ENCODE measurements at regions not wholly inside any gene's neighbourhood (a gene's known extent, or its start where the extent isn't known, plus 50 kb on each side); places are given as distances from the start of the nearest gene placed in this dataset.
A peak's percentile ranks its signal among the peaks of the same experiment; 100 is the strongest.

DNA sequence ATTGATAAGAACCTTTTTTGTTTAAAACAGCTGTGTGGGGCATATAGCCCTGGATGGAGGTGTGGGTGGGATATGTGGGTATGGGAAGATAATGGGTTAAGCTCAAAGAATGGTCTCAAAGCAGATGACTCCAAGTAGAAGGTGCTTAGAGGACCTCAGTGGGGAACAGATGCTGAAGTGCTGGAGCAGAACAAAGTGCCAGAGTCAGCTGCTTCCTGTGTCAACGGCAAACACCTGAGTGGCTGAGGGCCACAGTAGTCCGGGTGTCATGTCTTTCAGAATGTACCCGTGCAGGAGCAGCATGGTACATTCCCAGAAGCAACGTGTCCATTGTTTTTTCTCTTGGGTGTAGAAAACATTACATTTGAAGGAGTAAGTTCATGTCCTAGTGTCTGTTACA lies 210.6 kb downstream of the CCNG2 start:
- DNase-seq: no peak

DNA sequence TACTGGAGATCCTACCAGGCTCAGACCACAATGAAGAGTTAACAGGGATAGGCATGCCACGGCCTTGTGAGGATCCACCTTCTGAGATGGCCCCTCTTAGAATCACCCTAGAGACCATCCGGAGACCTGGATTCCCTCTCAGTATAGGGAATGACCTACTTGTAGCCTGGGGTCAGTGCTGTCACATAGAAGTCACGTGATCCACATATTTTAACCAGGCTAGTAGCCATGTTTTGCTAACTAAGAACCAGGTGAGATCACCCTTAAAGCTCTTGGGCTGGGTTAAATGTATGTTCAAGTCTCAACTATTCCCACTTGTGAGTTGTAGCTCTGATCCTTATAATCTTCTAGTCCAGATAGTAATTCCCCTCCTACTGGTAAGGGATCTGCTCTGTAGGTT lies 215.4 kb downstream of the CCNG2 start:
- no peak for DNase-seq

DNA sequence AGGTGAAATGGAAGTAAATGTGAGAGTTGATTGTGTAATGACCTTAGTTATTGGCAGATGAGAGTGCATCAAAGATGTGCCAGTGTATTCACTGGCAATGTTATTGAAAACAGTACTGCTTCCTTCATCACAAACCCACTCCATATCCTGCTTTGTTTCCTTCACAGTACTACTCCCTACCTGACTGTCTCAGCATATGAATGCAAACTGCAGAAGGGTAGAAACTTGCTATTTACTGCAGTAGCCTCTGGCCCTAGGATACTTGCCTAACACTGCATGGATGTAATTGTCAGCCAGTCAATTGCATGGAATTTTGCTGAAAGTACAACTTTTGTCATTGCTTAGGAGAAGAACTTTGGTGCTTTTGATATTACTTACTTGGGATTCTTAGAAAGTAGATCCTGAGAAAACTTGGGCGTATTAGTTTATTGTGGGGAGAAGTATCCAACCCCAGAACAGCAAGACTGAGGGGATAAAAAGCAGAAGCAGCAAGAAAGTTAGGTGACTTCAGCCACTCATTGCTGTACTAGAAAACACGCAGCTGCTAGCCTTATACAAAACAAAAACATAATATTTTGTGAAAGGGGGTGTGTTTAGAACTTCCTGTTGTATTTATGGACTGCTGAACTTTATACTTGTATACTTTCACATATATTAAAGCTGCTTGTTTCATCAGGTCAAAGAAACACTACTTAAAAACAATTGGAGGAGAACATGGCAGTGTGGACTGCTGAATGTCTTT lies 219.0 kb downstream of the CCNG2 start:
- no peak for DNase-seq

DNA sequence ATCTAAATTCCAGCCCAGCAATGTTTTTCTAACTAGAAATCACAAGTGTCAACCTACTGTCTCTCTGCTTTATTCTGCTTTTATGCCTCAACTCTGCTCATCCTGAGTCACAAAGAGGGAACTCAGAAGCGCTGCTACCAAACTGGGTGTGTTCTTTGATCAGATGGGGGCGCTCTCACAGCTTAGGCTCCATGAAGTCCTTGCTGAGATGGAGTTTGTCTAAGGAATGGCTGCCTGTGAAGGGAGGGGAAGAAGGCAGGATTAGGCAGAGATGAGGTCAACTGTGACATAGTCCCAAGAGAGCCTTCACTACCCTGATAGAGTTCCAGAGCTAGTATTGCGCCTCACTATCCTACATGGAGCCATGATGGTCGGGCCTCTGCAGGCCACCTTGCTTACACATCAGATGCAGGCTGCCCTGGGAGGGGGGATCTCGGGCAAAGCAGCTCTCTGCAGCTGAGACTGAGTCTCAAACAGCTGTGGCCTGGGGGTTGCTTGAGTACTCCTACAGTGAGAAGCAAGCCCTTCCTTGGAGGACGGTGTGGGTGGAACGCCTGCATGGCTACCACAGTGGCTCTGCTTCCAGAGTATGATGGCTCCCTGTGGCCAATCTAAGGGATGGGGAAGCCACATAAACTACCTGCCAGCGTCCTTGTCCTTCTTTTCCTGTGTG lies 219.9 kb downstream of the CCNG2 start:
- no peak for DNase-seq

DNA sequence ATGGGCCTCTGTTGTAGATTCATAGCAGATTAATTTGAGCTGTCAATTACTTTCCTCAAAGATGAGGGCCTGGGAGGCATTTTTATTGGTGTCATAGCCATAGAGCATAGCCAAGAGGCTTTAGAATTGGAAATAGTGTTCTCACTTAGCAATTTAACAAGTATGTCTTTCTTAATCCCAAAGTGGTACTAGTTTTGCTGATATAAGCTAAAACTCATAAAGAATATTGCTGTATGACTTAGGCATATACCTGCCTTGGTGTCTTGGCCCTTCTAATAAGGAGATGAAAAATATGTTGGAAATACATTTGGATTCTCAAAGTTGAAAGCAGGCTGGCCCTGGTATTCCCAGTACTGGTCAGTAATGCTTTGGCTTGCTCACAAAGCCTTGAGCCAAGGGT lies 221.5 kb upstream of the CXCL13 start:
- no peak for DNase-seq

DNA sequence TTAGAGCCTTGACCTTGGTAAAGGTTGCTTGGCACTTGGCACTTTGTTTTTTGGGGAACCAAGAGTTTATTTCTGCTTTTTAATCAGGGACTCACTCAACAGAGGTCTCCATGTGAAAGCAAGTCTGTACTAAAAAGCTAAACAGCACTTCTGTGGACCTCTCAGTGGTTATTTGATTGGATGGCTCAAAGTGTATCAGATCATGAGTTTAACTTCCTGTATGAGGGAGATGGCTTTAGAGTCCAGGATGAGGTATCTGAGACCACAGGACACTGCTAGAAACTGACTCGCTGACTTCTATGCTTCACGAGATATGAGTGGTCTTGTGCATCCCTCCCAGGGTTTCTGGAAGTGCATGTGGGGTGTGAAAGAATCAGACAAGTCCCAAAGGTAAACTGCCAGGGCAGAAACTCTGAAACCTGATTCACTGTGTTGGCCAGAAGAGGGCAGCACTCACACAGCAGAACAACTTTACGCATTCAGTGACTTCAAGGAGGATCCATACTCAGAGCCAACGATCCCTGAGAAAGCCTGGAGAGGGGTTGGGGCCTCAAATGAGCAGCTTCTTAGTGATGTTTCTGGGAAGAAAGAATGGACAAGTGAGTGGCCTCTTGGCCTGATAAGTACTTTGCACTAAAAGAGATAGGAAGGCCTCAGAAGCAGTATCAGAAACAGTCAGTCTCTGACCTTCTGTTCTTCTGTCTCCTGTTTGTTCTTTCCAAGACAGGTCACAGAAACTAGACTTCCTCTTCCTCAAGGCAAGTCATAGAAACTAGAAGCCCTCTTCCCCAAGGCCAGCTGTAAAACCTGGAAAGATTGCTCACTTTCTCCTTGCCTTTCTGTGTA lies 220.3 kb upstream of the CXCL13 start:
- peak; percentile 62 for DNase-seq

DNA sequence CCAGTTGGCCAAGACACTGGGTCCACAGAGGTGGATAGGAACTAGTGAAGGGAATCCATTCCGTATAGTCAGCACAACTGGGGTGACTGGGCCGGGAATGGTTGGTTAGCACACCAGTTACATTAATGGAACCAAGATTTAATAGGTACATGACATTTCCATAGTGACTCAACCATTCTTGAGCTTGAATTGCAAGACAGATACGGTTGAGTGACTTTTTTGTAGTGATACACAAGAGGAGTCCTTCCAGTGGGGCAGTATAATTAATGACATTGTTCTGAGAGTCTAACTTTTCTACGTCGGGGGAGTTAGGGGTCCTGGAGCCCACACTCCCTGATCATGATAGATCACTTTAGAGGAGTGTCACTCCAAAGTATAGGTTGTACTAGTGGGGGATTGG lies 211.6 kb upstream of the CXCL13 start:
- peak; percentile 44 for DNase-seq

DNA sequence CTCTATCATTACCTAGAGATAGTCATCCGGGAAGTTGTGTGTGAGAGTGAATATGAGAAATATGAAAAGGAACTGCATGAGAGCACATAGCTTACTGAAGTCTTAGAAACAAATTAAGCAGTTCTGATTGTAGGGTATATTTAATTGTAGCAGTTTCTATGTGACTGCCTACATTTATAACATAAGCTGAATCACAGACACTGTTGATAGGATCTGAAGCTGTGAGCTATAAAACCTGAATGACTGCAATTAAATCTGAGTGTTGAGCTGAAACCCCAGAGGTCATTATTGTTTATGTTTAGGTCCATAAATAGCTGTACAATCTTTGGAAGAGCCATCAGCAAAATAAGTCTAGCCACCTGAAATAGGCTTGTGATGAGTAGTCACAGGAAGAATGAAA lies 210.1 kb upstream of the CXCL13 start:
- no peak for DNase-seq

DNA sequence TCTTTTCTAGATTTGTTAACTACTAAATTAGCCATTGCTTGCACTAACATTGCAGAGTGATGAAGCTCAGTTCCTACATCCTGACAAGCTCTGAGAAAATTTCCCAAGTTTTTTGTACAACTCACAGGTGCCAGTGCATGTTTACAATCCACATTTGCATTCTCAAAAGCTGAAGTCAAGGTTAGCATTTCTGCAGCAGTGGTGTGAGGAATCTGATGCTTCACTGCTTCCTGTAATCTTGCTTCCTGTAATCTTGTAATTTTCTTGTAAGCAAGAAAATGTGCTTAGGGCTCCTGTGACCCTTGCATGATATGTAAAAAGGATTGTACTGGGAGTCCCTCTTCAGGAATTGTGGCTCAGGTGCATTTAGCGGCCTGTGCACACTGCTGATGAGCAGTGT lies 207.4 kb upstream of the CXCL13 start:
- DNase-seq: no peak

DNA sequence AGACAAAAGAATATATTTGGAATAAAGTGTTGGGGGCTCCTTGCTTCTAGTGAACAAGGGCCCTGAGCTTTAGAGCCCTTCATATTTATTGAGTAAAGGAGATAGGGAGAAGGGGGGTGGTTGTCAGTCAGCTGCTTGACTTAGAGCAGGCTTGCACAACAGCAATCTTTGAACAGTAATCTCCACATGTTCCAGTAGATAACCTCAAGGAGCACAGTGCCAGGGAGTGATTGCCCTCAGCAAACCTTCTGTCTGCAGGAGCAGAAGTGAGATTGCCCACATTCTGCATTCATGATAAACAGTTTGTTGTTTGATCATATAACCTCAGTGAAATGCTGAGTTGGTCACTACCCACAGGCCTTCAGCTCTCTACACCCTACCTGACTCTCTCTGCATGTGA lies 205.8 kb upstream of the CXCL13 start:
- no peak for DNase-seq

DNA sequence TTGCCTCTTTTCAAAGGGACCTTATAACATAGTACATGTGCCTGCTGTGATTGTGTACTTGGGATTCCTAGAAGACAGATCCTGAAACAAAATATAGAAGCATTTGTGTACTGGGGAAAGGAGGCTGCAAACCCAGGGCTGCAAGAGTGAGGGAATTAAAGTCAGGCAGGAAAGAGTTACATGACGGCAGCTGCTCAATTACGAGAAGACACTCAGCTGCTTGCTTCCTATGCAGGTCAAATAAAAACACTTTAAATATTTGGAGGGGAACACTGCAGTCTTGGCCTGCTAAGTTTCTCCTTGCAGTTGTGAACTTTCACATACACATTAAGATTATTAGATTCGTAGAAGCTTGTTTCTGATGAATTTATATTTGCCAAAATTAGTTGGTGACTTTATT lies 191.9 kb upstream of the CXCL13 start:
- DNase-seq: no peak

DNA sequence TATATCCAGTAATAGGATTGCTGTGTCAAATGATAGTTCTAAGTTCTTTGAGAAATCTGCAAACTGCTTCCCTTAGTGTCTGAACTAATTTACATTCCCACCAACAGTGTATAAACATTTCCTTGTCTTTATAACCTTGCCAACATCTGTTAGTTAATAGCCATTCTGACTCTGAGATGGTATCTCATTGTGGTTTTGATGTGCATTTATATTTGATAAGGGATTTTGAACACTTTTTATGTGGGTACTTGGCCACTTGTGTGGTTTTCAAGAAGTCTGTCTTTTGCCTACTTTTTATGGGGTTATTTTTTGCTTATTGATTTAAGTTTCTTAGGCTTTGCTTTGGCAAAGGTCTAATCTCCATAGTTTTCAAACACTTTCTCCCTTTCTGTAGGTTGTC lies 189.9 kb upstream of the CXCL13 start:
- DNase-seq: no peak

DNA sequence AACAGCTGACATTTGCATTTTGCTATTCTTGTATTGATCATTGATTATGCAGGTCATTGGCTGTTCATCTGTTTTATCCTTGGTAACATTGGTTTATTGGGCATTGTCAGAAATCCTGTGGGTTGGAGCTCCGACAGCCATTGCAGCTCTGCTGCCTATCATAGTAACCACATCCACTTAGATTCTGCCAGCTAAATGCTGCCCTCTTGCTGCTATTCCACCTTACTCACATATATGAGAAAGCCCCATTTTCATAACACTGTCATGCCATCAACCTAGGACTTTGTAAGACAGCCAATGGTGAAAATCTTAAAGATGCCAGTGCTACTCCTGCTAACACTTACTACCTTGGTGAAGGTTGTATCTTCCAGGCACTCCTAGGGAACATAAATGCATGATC lies 187.3 kb upstream of the CXCL13 start:
- peak; percentile 10 for DNase-seq

DNA sequence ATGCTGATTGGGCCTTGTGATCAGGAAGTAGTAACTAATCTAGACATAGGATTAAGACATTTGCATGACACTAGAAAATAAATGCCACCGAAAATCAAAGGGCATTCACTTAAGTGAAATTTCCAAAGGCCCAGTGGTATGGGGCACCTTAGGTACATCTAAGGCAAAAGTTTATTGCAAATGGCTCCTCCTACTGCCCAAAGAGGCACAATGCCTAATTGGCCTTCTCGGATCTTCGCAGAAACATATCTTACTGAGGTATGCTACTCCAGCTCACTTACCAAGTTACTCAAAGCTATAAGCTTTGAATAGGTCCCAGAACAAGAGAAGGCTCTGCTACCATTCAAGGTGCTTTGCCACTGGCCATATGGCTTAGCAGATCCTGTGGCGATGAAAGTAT lies 174.8 kb upstream of the CXCL13 start:
- no peak for DNase-seq

DNA sequence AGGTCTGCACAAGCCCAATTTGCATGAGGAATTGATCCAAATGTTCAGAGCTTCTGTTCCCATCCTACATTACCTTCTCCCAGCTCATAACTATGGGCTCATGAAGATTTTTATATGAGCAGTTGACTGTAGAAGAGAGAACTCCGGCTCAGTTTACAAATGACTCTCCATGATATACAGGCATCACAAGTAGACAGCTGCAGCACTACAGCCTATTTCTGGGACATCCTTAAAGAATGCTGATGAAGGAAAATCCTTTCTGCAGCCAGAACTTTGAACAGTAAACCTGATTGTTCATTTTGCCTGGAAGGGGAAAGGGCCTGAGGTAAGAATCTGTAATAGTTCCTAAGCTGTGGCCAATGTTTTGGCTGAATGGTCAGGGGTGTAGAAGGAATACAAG lies 174.1 kb upstream of the CXCL13 start:
- no peak for DNase-seq

DNA sequence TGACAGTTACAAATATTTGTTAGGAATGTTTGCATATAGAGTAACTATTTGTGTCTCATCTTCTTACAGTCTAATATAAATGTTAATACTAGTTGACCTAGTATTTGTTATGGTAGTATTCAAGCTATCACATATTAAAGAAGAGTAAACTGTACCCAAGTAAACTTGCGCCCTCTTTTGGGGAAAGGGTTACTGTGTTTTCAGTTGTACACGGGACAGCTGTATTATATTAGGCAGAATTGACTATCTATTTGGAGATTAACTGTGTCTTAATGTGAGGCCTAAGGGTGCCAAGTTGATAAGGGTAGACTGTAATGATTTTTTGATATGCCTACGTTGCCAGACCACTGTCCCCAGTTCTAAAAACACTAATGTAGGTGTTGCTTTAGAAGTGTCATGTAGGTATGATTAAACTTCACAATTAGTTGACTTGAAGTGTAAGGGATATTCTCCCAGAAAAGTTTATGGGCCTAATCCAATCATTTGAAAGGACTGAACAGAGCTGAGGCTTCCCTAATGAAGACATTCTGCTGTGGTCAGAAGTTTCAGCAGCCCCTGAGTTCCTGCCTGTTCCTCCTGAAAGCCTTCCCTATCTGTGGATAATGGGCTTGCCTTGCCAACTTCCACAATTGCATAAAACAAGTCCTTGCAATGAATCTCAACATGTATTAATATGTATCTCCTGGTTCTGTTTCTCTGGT lies 172.8 kb upstream of the CXCL13 start:
- no peak for DNase-seq

DNA sequence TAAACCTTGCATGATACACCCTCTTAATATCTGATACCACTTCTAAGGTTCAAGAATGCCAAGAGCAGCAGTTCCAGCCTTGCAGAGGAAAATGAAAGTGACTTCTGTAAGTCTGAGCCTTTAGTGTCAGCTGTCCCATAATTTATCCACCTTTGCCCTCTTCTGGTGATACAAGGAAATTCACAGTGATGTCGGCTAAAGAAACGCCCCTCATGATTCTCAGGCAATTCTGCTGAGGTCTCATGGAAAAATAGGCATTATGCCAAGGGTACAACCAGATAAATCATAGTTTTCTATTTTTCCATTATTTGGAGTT lies 172.2 kb upstream of the CXCL13 start:
- peak; percentile 66 for DNase-seq

DNA sequence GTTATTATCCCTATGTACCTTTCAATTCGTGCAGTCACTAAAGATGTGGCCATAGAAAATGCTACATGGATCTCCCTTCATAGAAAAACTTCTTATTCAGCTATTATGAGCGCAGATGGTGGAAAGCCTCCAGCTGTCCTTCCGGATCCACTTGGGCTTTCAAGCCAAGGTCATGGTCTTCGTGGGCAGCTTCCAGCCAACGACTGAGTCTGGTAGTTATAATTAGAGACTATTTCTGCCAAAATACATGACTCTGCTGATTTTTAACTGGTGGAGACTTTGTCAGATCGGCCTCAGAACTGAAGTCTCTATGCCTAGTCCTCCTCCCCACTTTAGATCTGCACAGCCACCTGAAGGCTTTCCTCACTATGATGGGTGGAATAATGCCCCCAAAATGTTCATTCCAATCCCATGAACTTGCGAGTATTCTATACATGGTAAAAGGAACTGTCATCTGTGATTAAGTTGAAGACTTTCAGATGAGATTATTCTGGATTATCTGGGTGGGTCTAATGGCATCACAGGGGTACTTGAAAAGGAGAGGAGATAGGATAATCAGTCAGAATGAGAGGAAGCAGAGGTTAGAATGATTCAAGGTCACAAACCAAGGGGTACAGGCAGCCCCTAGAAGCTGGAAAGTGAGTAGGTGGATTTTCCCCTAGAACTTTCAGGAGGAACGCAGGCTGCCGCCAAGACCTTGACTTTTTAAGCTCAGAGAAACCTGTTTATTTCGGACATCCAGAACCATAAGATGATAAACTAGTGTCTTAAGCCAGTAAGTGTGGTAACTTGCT lies 171.1 kb upstream of the CXCL13 start:
- DNase-seq: no peak

DNA sequence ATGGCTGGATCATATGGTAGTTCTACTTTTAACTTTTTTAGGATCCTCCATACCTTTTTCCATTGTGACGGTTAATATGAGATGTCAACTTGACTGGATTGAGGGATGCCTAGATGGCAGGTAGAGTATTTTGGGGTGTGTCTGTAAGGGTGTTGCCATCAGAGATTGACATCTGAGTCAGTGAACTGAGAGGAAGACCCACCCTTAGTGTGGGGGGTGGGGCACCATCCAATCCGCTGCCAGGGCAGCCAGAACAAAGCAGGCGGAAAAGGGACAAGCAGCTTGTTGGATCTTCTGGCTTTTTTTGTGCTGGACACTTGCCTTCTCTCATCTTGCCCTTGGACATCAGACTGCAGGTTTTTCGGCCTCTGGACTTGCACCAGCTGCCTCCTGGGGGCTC lies 168.5 kb upstream of the CXCL13 start:
- DNase-seq: no peak

DNA sequence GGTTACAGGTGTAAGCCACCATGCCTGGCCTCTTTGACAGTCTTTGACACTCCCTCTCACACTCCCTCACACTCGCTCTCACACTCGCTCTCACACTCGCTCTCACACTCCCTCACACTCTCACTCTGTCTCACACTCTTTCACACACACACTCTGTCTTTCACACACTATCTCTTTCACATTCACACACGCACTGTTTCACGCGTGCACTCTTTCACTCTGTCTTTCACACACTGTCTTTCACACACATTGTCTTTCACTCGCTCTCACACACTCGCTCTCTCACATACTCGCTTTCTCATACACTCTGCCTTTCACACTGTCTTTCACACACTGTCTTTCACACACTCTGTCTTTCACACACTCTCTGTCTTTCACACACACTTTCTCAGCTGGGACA lies 167.1 kb upstream of the CXCL13 start:
- DNase-seq: no peak

DNA sequence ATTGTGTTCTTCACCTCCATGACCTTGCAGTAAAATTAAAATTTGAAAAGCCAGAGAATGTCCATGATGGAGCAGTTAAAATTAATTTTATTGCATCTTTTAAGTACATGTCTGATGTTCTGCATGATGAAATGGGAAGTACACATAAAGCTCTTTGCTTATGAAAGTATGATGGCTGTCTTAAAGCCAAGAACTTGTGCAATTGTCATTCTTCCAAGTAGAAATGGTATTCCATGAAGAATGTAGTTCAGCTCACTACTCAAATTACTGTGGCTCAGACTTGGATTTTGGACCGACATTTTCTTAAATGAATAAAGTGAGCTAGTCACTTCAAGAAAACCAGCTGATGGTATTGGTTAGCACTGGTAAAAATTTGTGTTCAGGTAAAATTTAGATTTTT lies 161.7 kb upstream of the CXCL13 start:
- no peak for DNase-seq

DNA sequence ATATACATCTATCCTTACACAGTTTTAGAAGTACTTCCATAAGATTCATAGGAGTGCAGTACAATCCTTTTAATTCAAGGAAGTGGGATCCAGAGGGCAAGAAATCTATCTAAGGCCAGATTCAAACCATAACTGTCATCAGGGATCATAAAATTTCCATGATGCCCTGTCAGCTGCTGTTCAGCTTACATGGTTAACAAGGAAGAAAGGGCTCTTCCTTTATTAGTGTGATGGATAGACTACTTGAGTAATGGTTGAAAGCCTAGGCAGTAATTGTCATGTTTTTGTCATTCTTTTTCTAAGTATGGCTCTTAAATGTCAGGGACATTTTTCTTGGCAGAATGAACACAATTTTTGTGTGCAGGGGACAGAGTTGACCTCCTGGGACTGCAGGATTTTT lies 159.8 kb upstream of the CXCL13 start:
- DNase-seq: no peak
